Esophagus squamous epithelium (tissue), 5 donors: ENCODE measurements at regions not wholly inside any gene's neighbourhood (a gene's known extent, or its start where the extent isn't known, plus 50 kb on each side); places are given as distances from the start of the nearest gene placed in this dataset.

ENCODE experiments used
- DNase-seq: peaks from one replicate; lab custom pipeline; 2025; lab: John Stamatoyannopoulos, UW
- H3K27ac ChIP-seq, 4 donors: fragments of 200-600 bp; sonication (generic); one replicate each; pipeline ENCODE4 v1.5.1; 2016 to 2019; ENCODE audit warnings: mild to moderate bottlenecking in 1 of 4
- H3K27me3 ChIP-seq, 4 donors: fragments of 200-600 bp; sonication (generic); 1 replicate in 3 of 4; 2 replicates in 1 of 4; pipeline versions ENCODE4 v1.5.1 to v1.6.0; 2017 to 2021; ENCODE audit warnings: antibody characterized with exemption in 1 of 4
- H3K36me3 ChIP-seq, 3 donors: fragments of 200-600 bp; sonication (generic); one replicate each; pipeline ENCODE4 v1.5.1; 2016 to 2019
- H3K4me1 ChIP-seq, 3 donors: fragments of 200-600 bp; sonication (generic); one replicate each; pipeline ENCODE4 v1.5.1; 2017 to 2019
- H3K4me3 ChIP-seq, 4 donors: fragments of 200-600 bp; sonication (generic); 1 replicate in 3 of 4; 2 replicates in 1 of 4; pipeline ENCODE4 v1.5.1; 2016 to 2019; ENCODE audit warnings: mild to moderate bottlenecking in 2 of 4, moderate library complexity in 1 of 4
- H3K9me3 ChIP-seq, 3 donors: fragments of 200-600 bp; sonication (generic); one replicate each; pipeline ENCODE4 v1.5.1; 2016 to 2019
- CTCF ChIP-seq, 6 experiments: fragments of 450-650 bp in 4 of 6; fragments of 200-600 bp in 2 of 6; sonication (generic) in 2 of 6; IDR thresholded peaks; one replicate each; pipeline ENCODE4 v1.5.1; 2016 to 2019; ENCODE audit warnings: antibody characterized with exemption in 6 of 6, mild to moderate bottlenecking in 4 of 6, moderate library complexity in 4 of 6
- POLR2A ChIP-seq, 4 donors: fragments of 450-650 bp; IDR thresholded peaks; one replicate each; pipeline ENCODE4 v1.6.1; 2017; ENCODE audit warnings: antibody characterized with exemption in 4 of 4, mild to moderate bottlenecking in 4 of 4, moderate library complexity in 3 of 4
- WGBS, 2 donors: methylation state at CpG; one replicate each; pipeline ENCODE4 v1.1.5; 2018; 5-methylcytosine and 5-hydroxymethylcytosine counted together
- intact Hi-C: fragments of 100-400 bp; cut with DNase I; formaldehyde crosslinking; loops from one replicate; pipeline ENCODE4 v1.15.0; 2022
- donor health status: DM: yes; HTN: yes; CAD: no.

GRCh38 chr7:84658286-84658685 lies 463.7 kb upstream of the SEMA3A start:
- Histone ChIP-seq H3K4me1 (no peaks in the 10 kb centered on the region), H3K27ac (no peak overlapping the region), H3K9me3 (no peaks in the 10 kb centered on the region), H3K36me3 (no peaks in the 10 kb centered on the region), H3K4me3 (no peak overlapping the region), H3K27me3 (no peaks in the 10 kb centered on the region)
- TF ChIP-seq POLR2A (IDR thresholded peaks at IDR 0.05) = no peak
- TF ChIP-seq CTCF (IDR thresholded peaks at IDR 0.05) = no peak
- 79% methylated on average over 1 of the region's 1 CpG for WGBS, 2 donors
- DNase-seq = no peak
- intact Hi-C loops = no loop called here

- no peaks in the 10 kb centered on the region for H3K36me3 ChIP-seq
- H3K4me1 ChIP-seq = no peaks in the 10 kb centered on the region
- no peak overlapping the region for H3K4me3 ChIP-seq
- no peak for DNase-seq
- H3K27ac ChIP-seq = no peak overlapping the region
- no peak for TF ChIP-seq CTCF (IDR thresholded peaks at IDR 0.05)
- TF ChIP-seq POLR2A (IDR thresholded peaks at IDR 0.05) = no peak
- WGBS, 2 donors = 79 to 83% methylated on average over 1 of the region's 1 CpG
- H3K27me3 ChIP-seq = no peaks in the 10 kb centered on the region
- intact Hi-C loops = no loop called here
- H3K9me3 ChIP-seq = no peaks in the 10 kb centered on the region
Observed at GRCh38 chr7:84654273-84654672, 459.7 kb upstream of the SEMA3A start.

GRCh38 chr7:84651876-84652275 lies 457.3 kb upstream of the SEMA3A start:
- no peak for DNase-seq
- Histone ChIP-seq H3K27me3 (no peaks in the 10 kb centered on the region), H3K36me3 (no peaks in the 10 kb centered on the region), H3K9me3 (no peaks in the 10 kb centered on the region), H3K27ac (no peak overlapping the region), H3K4me1 (no peaks in the 10 kb centered on the region), H3K4me3 (no peak overlapping the region)
- 56 to 60% methylated on average over 3 of the region's 3 CpGs for WGBS, 2 donors
- TF ChIP-seq POLR2A (IDR thresholded peaks at IDR 0.05) = no peak
- no peak for TF ChIP-seq CTCF (IDR thresholded peaks at IDR 0.05)
- intact Hi-C loops = no loop called here

- no peaks in the 10 kb centered on the region for H3K36me3 ChIP-seq
- intact Hi-C loops = no loop called here
- no peak for DNase-seq
- no peaks in the 10 kb centered on the region for H3K4me1 ChIP-seq
- no peak for TF ChIP-seq CTCF (IDR thresholded peaks at IDR 0.05)
- TF ChIP-seq POLR2A (IDR thresholded peaks at IDR 0.05) = no peak
- no peaks in the 10 kb centered on the region for H3K27me3 ChIP-seq
- WGBS, 2 donors = 58 to 69% methylated on average over 2 of the region's 2 CpGs
- H3K4me3 ChIP-seq = no peak overlapping the region
- no peaks in the 10 kb centered on the region for H3K9me3 ChIP-seq
- H3K27ac ChIP-seq = no peak overlapping the region
Observed at GRCh38 chr7:84647797-84648757, 453.5 kb upstream of the SEMA3A start.

- H3K4me3 ChIP-seq = no peak overlapping the region
- H3K27ac ChIP-seq = no peak overlapping the region
- no peaks in the 10 kb centered on the region for H3K27me3 ChIP-seq
- WGBS, 2 donors = 83 to 87% methylated on average over 3 of the region's 3 CpGs
- H3K36me3 ChIP-seq = no peaks in the 10 kb centered on the region
- H3K9me3 ChIP-seq = no peaks in the 10 kb centered on the region
- intact Hi-C loops = no loop called here
- no peaks in the 10 kb centered on the region for H3K4me1 ChIP-seq
- DNase-seq = no peak
- no peak for TF ChIP-seq CTCF (IDR thresholded peaks at IDR 0.05)
- no peak for TF ChIP-seq POLR2A (IDR thresholded peaks at IDR 0.05)
Observed at GRCh38 chr7:84642611-84643010, 448.0 kb upstream of the SEMA3A start.
